NB4 (cell line): ENCODE measurements at regions not wholly inside any gene's neighbourhood (a gene's known extent, or its start where the extent isn't known, plus 50 kb on each side); places are given as distances from the start of the nearest gene placed in this dataset.

Experiments used
- DNase-seq: peaks from one replicate; pipeline ENCODE4 v3.0.0; 2010; ENCODE audit warnings: low read depth
- H3K4me3 ChIP-seq: one replicate; pipeline ENCODE4 v1.5.1; 2011; ENCODE audit warnings: mild to moderate bottlenecking, low read depth, low read length, moderate library complexity
- CTCF ChIP-seq: IDR thresholded peaks from one replicate; pipeline ENCODE4 v1.5.1; 2012; ENCODE audit warnings: low read depth, low read length
- MAX ChIP-seq: IDR thresholded peaks from 2 replicates; pipeline ENCODE4 v1.6.1; 2011; ENCODE audit warnings: low read depth, low read length
- MYC ChIP-seq: IDR thresholded peaks from 2 replicates; pipeline ENCODE4 v1.6.1; 2011; ENCODE audit warnings: low read depth, low read length
- POLR2A ChIP-seq: IDR thresholded peaks from 2 replicates; pipeline ENCODE4 v1.6.1; 2011; ENCODE audit warnings: mild to moderate bottlenecking; ENCODE audit not compliant: insufficient read length; ENCODE audit errors: extremely low read depth

GRCh38 chr4:171621646-171622045 lies 191.6 kb upstream of the GALNTL6 start:
- no peak overlapping the region for H3K4me3 ChIP-seq
- DNase-seq, result no peak
- TF ChIP-seq CTCF (no peak), MAX (no peak), POLR2A (no peak), MYC (no peak)

GRCh38 chr4:171612907-171613306 lies 200.3 kb upstream of the GALNTL6 start:
- no peak for DNase-seq
- TF ChIP-seq CTCF (no peak), MYC (no peak), MAX (no peak), POLR2A (no peak)
- H3K4me3 ChIP-seq, result no peak overlapping the region

GRCh38 chr4:171602638-171603355 lies 210.4 kb upstream of the GALNTL6 start:
- H3K4me3 ChIP-seq, result no peak overlapping the region
- TF ChIP-seq CTCF, result no peak
- no peak for TF ChIP-seq POLR2A
- TF ChIP-seq MYC, result no peak
- no peak for TF ChIP-seq MAX
- no peak for DNase-seq

GRCh38 chr4:171601091-171601490 lies 212.1 kb upstream of the GALNTL6 start:
- no peak for DNase-seq
- H3K4me3 ChIP-seq, result no peak overlapping the region
- no peak for TF ChIP-seq POLR2A
- no peak for TF ChIP-seq MYC
- no peak for TF ChIP-seq CTCF
- no peak for TF ChIP-seq MAX

GRCh38 chr4:171599628-171600027 lies 213.6 kb upstream of the GALNTL6 start:
- DNase-seq, result no peak
- no peak overlapping the region for H3K4me3 ChIP-seq
- TF ChIP-seq MAX (no peak), MYC (no peak), CTCF (no peak), POLR2A (no peak)
